GM18498 (cell line): ENCODE measurements at regions not wholly inside any gene's neighbourhood (a gene's known extent, or its start where the extent isn't known, plus 50 kb on each side); places are given as distances from the start of the nearest gene placed in this dataset.

ENCODE experiments used
- ATAC-seq: cut with Tn5 transposase; IDR thresholded peaks from one replicate; pipeline ENCODE4 v1.9.1; 2021; ENCODE audit warnings: mild to moderate bottlenecking, moderate library complexity; ENCODE audit not compliant: unreplicated experiment

DNA sequence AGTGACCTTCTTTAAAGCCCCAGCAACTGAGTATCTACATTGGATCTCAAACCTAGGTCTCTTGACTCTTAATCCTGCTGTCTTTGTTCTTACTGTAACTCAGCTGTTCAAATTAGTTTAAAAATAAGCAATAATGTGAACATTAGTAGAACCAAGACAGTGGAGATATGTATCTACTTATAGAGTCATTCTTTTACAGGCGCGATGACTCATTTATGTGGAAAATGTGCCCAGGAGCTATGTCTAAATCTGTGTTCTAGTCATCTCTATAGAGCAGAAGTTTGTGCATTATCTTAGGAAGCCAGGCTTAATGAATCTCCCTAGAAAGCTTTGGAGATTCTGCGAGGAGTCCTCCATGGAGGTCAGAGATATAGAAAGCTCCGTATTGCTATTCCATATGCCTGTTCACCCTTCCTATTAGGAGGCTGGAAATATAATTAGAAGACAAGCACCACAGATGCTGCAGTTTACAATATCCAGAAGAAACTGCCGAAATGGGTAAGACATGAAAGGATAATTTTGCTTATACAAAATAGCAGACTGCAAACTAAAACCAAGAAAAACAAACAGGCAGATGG, 211.6 kb downstream of the TRIB2 start:
- no peak for ATAC-seq

DNA sequence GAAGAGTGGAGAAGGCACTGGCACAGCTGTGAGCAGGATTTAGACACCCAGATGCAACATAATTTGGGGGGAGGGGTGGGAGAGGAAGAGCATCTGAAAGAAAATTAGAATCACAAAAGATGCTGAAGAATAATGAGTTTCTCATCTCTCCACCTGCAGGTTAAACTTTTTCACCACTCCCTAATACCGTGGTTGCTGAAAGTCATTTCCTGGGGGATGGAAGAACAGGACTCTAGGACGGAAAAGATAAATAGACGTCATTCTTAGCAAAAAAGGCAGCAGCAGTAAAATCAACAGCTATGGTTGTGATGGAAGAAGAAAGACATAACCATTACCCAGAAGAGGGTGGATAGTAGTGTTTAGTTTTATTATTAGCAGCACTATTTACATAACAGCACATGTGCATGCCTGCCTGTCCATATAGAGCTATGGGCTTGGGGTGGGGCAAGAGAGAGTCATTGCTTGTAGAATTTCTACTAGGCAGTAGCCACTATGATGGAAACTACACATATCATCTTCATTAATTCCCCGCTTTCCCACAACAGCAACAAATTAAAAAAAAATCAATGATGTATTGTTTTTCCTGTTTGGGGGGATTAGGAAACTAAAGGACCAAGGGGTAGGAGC, 212.2 kb downstream of the TRIB2 start:
- no peak for ATAC-seq

DNA sequence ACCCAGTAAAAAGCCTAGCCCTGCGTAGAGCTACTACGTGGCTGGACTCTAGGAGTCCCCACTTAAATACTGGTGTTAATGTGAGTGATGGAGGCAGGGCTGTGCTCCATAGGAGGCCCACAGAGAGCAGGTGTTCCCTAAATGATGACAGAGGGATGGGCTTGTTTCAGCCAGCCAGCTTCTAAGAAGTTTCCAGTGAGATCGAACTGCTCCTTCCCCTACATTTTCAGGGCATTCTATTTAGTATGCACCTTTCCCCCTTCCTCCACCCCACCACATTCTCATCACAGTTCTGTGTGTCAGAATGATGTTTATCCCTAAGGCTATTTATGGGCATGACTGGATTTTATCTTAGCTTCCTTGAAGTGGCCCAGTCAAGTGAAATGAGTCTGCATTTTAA, 213.0 kb downstream of the TRIB2 start:
- ATAC-seq, result no peak

DNA sequence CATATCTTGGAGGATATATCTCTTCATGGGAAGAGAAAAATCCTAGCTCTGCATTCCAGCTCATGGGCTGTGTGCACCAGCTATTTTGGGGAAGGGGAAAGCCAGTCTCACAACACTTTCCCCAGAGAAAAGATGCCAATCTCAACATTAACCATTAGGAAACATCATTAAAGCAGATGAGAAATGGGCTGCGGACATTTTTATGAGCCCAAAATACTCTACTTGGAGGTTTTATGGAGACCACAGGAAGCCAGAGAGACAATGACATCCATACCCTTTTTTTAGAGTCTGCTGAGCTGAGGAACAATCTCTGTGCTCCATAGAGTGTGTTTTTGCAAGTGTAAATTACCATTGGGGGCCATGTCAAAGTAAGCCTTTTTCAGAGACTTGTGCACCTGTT, 213.7 kb downstream of the TRIB2 start:
- ATAC-seq, result no peak

DNA sequence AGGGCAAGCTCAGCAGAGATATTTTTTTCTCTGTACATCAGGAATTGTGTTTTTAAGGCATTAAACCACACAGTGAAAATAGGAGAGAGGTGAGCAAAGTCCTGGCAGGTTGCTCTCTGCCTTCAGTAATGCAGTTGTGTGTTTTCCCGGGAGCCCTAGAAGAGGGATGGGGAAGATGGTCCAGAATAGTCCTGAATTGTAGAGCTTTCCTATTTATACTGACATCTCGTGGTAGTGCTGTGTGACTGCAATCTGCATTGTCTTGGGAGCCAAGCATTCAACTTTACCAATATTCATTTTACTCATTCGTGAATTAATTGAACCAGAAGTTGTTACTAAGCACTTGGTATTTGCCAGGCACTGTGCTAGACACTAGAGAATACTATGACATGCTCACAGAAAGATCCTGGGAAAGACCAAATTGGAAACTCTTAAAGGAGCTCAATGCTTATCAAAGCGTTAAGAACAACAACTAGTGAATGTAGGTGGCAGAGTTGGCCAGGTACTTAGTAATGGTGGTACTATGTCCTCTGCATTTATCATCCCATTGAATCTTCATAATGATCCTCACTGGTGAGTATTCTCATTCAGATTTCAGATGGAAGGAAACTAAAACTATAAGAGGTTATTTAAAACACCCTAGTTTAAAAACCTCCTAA, 214.6 kb downstream of the TRIB2 start:
- ATAC-seq, result peak; percentile 83

DNA sequence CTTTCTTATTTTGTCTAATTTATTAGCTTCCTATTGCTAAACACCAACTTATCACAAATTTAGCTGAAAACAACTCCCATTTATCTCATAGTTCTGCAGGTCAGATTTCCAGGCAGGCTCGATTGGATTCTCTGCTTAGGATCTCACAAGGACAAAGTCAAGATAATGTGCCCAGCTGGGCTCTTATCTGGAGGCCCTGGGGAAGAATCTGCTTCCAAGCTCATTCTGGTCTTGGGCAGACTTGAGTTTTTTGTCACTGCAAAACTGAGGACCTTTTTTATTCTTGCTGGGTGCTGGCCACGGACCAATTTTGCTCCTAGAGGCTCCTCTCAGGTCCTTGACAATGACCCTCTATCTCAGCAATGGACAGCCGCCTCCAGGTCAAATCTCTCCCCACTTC, 215.5 kb downstream of the TRIB2 start:
- no peak for ATAC-seq

DNA sequence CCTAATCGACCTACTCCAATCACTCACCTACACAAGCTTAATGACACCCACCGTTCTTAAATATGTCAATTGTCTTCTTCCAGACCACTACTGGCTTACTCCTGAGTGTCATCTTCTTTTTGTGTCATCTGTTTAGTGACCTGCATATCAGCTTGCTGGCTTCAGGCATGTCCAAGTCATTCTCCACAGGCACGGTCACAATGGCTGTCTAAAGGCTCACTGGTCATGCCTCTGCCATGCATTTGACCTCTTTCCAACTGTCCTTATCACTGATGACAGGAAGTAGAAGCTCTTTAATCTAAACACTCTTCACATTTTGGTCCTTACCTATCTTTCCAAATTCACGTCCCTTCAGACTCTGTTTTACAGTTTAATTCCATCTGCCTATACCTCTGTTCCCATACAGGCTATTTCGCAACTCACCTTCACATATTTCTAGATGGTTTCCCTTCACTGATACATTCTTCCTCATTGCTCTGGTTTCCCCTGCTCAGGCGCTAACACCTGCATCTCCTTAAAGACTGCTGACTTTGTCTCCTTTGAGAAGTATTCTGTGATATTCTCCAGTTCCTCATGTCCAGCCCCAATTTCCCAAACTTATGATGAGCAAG, 217.5 kb downstream of the TRIB2 start:
- ATAC-seq, result no peak

DNA sequence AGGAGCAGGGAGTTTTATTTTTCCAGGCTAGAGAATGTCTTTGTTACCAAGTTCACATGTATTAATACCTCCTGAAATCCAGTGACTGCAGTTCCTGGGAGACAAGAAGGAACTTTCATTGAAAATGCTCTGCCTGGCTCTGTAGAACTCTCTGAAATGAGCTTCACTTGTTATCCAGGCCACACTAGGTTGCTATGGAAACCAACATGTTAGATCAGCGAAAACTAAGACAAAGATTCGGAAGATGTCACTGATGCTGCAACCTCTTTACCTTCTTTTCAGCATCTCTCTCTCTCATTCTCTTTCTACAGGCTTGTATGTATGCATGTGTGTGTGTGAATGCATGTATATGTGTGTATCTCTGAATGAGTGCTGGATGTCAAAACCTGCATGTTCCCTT, 218.5 kb downstream of the TRIB2 start:
- no peak for ATAC-seq

DNA sequence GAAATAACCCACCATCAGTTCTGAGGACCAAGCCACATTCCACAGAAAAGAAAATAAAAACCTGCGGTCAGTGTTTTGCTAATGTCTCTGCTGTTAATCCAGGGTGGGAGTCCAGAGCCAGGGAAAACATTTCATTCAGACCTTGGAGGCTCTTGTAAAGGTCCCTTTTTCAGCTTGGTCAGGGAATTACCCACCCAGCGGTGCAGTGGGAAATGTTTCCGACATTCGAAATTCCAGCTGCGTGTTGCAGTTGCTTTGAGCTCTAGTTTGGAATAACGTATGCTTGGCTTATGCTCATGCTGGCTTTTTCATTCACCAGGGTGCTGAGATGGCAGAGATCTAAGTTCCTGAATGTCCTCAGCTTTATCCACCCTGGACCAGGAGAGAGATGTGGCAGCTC, 219.1 kb downstream of the TRIB2 start:
- ATAC-seq, result no peak

DNA sequence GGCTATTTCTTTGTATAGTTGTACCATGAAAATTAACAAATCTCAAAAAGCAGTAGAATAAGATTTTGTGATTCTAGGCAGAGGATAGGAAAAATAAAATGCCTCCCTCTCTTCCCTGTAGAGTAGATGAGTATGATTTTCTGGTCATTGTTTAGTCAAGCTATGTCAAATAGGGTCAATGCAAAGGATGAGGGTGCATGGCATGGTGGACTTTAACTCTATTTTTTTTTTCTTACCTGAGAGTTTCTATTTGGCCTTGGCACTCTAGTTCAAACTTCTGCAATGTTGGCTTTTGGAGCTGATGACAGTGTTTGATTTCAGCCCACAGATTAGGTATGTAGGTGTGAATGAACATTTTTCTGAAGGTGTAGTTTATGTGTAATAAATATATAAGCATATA, 224.5 kb downstream of the TRIB2 start:
- ATAC-seq, result no peak

DNA sequence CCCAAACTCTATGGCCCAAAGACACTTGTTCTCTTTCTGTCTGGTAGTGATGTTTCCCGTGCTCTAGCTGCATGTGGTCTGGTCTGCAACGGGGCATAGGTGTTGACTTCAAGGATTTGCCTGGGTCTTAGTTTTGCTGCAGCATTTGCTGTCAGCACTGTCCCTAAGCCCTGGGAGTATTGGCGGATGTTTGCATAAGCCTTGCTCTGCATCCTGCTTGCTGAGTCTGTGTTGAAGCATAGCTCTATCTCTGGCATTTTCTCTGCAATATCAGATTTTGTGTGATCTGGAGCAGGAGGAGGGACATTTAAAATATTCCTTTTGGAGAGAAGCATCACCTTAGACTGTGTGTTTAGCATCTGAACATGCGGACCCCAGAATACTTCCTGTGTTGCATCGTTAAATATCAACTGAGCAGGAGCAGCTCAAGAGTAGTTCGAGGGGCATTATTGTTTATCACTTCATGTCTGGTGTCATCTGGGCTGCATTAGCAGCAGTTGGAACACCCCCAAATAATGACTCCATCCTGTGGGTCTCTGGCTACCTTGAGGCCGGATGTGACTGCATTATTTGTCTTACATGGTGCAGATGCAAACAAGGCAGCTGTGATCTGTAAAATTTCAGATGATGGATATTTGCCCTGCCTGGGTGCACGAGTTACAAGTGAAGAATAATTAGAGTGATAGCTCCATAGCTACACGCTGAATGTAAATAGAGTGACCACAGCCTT, 231.7 kb downstream of the TRIB2 start:
- ATAC-seq, result no peak

DNA sequence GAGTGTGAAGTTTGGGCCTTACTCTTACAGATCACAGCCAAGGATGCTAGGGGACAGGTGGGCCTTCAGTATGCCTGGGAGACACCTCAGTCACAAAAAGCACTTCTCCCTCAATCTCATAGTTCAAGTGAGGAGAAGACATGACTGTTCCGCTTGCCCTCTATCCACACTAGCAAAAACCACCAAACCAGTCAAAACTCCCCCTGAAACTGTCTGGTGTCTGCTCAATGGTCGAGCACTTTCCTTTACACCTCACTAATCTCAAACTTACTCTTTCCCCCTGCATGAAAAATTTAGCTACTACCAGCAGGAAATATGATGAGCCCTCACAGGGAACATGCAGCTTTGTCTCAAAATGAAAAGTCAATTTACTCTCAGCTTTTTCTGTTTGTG, 232.2 kb downstream of the TRIB2 start:
- peak; percentile 69 for ATAC-seq

DNA sequence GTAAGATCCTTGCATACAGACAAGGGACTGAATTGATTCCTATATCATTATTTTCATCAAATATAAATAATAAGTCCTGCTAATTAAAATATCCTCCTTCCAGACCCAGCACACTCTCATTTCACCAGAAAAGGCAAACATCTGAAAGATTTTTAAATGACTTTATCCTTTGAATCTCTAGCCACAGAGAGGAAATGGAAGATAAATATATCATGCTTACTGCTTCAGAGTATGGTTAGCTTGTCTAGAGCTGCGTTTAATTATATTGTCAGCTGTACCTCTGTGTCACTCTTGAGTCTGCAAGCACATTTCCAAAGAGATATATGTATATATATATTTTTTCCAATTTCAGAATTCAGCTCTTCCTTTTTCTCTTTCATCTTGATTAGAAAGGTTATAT, 232.7 kb downstream of the TRIB2 start:
- ATAC-seq, result no peak

DNA sequence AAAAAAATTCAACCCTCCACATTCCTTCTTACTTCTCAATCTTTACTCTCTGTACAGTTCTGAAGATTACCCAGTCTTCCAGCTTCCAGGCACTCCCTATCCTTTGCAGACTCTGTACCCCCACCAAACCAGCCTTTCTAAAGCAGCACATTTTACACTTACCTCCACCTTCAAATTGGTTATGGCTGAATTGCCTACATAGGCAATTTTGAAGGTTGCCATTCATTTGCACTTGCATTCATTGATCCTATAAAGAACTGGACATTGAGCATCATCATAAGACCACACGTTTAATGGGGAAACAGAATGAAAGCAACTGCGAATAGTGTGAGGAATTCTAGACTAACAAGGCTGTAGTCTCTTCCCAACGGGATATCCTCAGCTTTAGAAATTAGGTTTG, 233.4 kb downstream of the TRIB2 start:
- no peak for ATAC-seq

DNA sequence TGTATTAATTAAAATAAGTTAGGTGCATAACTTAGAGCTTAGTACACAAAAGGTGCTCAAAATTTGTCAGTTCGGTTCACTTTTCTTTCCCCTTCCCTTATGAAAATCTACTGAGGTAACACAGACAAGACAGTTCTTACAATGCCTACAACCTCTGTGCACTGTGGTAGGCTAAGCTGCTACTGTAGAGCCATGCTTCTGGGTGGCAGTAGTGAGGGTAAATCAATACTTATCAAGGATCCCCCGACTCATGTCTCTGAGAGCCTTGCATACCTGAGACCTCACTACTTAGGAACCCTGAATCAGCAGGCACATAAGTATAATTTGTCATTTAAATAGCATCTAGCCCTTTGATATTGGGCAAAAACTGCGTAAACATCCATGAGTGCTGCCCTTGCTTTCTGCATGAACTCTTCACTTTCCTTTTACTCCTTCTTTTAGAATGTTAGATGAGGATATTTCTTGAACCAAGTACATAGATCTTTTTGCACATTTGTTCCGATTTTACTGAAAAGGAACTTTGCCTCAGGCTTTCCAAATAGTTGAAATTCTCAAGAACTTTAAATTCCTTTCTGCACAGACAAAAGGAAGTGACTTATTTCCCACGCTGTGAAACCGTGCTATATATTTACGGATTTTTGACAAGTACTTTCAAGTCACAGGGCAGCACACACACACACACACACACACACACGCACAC, 234.4 kb downstream of the TRIB2 start:
- ATAC-seq, result no peak

DNA sequence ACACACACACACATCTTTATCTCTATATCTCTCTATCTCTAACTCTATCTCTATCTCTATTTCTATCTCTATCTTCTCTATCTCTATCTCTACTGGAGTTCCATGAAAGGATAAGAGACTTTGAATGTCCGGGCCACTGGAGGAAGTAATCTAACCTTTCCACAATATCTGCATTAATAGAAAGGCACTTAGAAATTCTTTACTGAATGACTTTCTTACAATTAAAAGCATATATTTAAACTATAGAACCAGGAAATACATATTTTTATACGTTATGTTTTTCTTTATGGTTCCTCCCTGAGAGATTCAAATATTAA, 234.9 kb downstream of the TRIB2 start:
- ATAC-seq, result no peak

DNA sequence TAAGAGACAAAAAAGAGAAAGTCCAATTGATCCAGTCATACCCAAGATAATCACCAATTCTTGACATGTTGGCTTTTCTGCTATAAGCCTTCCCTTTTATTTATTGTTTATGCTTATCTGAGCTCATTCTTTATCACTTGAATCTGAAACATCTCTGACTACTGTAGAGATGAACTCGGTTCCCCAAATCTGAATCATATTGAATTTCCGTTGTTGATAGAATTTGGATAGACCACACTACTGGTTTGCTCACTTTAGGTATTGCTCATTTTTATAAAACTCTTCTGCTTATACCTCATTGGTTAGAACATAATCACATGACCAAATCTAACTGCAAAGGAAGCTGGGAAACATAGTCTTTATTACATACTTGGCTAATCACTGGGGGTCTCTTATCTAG, 236.9 kb downstream of the TRIB2 start:
- ATAC-seq, result no peak

DNA sequence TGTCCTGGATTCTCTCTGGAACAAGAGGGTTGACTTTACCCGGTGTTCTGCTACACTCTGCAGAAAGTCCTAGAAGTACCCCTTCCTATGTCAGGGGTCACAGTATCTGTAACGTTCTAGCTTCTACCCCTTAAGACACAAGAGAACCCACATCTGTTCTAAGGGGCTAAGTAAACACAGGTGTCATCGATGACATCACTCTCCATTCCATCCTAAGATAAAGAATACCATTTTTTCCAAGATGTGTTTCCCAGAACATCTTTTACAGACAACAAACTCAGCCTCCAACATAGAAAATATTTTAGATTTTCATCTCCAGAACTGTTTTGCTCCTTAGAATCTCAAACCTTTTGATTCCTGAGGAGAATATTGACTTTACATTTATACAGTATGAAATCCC, 239.1 kb downstream of the TRIB2 start:
- ATAC-seq, result no peak

DNA sequence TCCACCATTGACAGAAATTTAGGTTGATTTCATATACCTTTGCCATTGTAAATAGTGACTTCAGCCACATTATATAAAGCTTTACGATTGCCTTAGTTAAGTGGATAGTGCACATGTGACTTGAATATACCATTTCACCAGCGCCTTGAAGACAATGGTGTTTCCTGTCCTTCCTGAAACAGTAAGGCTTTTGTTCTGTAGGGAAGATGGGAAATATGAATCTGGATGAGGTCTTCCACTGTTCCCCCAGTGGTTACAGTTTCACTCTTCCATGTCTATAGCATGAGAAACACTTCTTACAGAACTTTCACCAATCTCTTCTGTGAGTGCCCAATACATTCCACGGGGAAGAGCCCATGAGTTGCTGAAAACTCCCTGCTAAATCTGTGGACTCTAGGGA, 240.5 kb downstream of the TRIB2 start:
- no peak for ATAC-seq

DNA sequence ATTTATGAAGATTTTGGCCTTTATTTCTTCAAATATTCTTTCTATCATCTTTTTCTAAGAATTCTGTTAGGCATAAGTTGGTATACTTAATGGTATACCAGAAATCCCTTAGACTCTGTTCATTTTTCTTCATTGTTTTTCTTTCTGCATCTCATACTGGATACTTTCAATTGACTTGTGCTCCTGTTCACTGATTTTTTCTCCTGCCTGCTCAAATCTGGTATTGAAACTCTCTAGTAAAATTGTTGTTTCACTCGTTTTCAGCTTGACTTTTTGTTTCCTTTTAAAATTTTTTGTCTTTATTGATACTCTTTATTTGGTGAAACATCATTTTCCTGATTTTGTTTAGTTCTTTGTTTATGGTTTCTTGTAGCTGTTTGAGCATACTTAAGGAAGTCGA, 243.2 kb downstream of the TRIB2 start:
- ATAC-seq, result no peak

DNA sequence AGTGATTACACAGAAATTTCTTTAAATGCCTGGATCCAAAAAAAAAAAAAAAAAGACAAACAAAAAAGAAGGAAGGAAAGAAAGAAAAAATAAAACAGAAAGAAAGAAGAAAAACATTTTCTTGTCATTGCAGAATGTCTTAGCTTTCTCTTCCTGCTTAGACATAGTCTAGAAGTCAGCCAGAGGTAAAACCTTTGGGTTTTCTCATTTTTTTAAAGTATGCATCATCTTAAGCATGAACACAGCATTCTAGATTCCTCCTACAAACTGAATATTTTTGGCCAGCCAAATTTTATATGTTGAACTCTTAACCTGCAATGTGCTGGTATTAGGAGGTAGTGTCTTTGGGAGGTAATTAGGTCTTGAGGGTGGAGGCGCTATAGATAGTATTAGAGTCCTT, 243.9 kb downstream of the TRIB2 start:
- ATAC-seq, result no peak
